Smooth muscle cell (in vitro differentiated cells): ENCODE measurements at regions not wholly inside any gene's neighbourhood (a gene's known extent, or its start where the extent isn't known, plus 50 kb on each side); places are given as distances from the start of the nearest gene placed in this dataset.

Source experiments
- DNase-seq: peaks from one replicate; lab custom pipeline; 2025; ENCODE audit not compliant: unreplicated experiment; lab: John Stamatoyannopoulos, UW
- H2AFZ ChIP-seq: fragments of 200-600 bp; sonication (generic); 2 replicates; pipeline ENCODE4 v1.6.0; 2016; ENCODE audit warnings: antibody characterized with exemption, low read depth, mild to moderate bottlenecking
- H3F3A ChIP-seq: fragments of 200-600 bp; sonication (generic); 2 replicates; pipeline ENCODE4 v1.6.0; 2017; ENCODE audit warnings: antibody characterized with exemption, low read depth
- H3K27ac ChIP-seq: fragments of 200-600 bp; sonication (generic); 2 replicates; pipeline ENCODE4 v1.5.1; 2016; ENCODE audit warnings: low read depth, mild to moderate bottlenecking
- H3K27me3 ChIP-seq: fragments of 200-600 bp; sonication (generic); 2 replicates; pipeline ENCODE4 v1.6.1; 2016; ENCODE audit warnings: low read depth, mild to moderate bottlenecking
- H3K36me3 ChIP-seq: fragments of 200-600 bp; sonication (generic); 2 replicates; pipeline ENCODE4 v1.5.1; 2016; ENCODE audit warnings: low read depth
- H3K4me1 ChIP-seq: fragments of 200-600 bp; sonication (generic); 2 replicates; pipeline ENCODE4 v1.5.1; 2016; ENCODE audit warnings: low read depth
- H3K4me2 ChIP-seq: fragments of 200-600 bp; sonication (generic); 2 replicates; pipeline ENCODE4 v1.6.0; 2016; ENCODE audit warnings: mild to moderate bottlenecking
- H3K4me3 ChIP-seq: fragments of 200-600 bp; sonication (generic); 2 replicates; pipeline ENCODE4 v1.5.1; 2016; ENCODE audit warnings: mild to moderate bottlenecking
- H3K79me2 ChIP-seq: fragments of 200-600 bp; sonication (generic); 2 replicates; pipeline ENCODE4 v1.6.0; 2016; ENCODE audit warnings: low read depth, mild to moderate bottlenecking
- H3K9ac ChIP-seq: fragments of 200-600 bp; sonication (generic); 2 replicates; pipeline ENCODE4 v1.6.0; 2016; ENCODE audit warnings: low read depth
- H3K9me3 ChIP-seq: fragments of 200-600 bp; sonication (generic); replicated peaks from 2 replicates; pipeline ENCODE4 v1.5.1; 2016; ENCODE audit warnings: low read depth
- H4K20me1 ChIP-seq: fragments of 200-600 bp; sonication (generic); 2 replicates; pipeline ENCODE4 v1.6.0; 2016; ENCODE audit warnings: low read depth
- WGBS: methylation state at CpG from one replicate; pipeline ENCODE4 v1.1.7; 2016; ENCODE audit warnings: low lambda C conversion rate; 5-methylcytosine and 5-hydroxymethylcytosine counted together
- TF ChIP-seq, protein P1 (sequence below): fragments of 200-600 bp; sonication (generic); IDR thresholded peaks from 2 replicates; pipeline ENCODE4 v1.5.1; 2017; ENCODE audit warnings: borderline replicate concordance, mild to moderate bottlenecking, antibody characterized with exemption; ENCODE audit not compliant: insufficient read depth, poor library complexity, severe bottlenecking

DNA sequence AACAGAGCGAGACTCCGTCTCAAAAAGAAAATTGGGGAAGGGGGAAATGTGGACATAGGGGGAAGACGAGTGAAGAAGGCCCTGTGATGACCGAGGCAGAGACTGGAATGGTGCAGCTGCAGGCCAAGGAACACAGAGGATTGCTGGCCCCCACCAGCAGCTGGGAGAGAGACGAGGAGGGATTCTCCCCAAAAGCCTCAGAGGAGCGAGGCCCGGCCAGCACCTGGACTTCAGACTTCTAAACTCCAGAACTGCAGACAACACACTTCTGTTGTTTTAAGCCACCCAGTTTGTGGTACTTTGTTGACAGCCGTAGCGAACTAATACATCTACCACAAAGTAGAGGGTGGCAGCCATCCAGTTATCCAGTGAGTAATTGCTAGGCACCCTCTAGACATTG, 124.6 kb downstream of the ATPSCKMT start:
- Histone ChIP-seq H2AFZ (no peak overlapping the region), H3K4me3 (no peak overlapping the region), H3K36me3 (no peaks in the 10 kb centered on the region), H4K20me1 (no peaks in the 10 kb centered on the region), H3K27me3 (no peaks in the 10 kb centered on the region), H3K9me3 (no peaks in the 10 kb centered on the region), H3K4me2 (no peak overlapping the region), H3K27ac (no peak overlapping the region), H3F3A (no peaks in the 10 kb centered on the region), H3K9ac (no peak overlapping the region), H3K79me2 (no peaks in the 10 kb centered on the region), H3K4me1 (no peaks in the 10 kb centered on the region)
- DNase-seq = no peak
- WGBS = 94% methylated on average over 9 of the region's 9 CpGs
- TF ChIP-seq, protein P1, sequence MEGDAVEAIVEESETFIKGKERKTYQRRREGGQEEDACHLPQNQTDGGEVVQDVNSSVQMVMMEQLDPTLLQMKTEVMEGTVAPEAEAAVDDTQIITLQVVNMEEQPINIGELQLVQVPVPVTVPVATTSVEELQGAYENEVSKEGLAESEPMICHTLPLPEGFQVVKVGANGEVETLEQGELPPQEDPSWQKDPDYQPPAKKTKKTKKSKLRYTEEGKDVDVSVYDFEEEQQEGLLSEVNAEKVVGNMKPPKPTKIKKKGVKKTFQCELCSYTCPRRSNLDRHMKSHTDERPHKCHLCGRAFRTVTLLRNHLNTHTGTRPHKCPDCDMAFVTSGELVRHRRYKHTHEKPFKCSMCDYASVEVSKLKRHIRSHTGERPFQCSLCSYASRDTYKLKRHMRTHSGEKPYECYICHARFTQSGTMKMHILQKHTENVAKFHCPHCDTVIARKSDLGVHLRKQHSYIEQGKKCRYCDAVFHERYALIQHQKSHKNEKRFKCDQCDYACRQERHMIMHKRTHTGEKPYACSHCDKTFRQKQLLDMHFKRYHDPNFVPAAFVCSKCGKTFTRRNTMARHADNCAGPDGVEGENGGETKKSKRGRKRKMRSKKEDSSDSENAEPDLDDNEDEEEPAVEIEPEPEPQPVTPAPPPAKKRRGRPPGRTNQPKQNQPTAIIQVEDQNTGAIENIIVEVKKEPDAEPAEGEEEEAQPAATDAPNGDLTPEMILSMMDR = no peak

DNA sequence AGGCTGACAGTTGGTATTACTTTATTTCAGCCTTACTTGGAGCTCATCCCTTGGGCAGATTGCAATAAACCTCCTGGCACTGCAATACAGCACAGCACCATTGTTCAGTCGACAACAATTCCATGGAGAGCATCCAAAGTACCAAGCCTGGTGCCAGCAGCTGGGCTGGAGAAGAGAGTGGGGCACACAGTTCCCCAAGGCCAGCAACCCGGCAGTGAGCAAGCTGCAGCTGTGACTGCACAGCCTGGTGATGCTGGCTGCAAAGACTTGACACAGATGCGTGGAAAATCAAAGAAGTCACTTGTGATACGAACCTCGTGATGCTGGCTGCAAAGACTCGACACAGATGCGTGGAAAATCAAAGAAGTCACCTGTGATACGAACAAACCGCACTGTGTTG, 125.4 kb downstream of the ATPSCKMT start:
- no peak overlapping the region for H3K4me3 ChIP-seq
- no peaks in the 10 kb centered on the region for H3K9me3 ChIP-seq
- H3K4me2 ChIP-seq = no peak overlapping the region
- no peak for DNase-seq
- TF ChIP-seq, protein P1 = no peak
- no peak overlapping the region for H2AFZ ChIP-seq
- no peak overlapping the region for H3K27ac ChIP-seq
- 97% methylated on average over 9 of the region's 9 CpGs for WGBS
- no peaks in the 10 kb centered on the region for H3K79me2 ChIP-seq
- no peaks in the 10 kb centered on the region for H4K20me1 ChIP-seq
- H3K4me1 ChIP-seq = no peaks in the 10 kb centered on the region
- no peak overlapping the region for H3K9ac ChIP-seq
- no peaks in the 10 kb centered on the region for H3K27me3 ChIP-seq
- H3F3A ChIP-seq = no peaks in the 10 kb centered on the region
- no peaks in the 10 kb centered on the region for H3K36me3 ChIP-seq

DNA sequence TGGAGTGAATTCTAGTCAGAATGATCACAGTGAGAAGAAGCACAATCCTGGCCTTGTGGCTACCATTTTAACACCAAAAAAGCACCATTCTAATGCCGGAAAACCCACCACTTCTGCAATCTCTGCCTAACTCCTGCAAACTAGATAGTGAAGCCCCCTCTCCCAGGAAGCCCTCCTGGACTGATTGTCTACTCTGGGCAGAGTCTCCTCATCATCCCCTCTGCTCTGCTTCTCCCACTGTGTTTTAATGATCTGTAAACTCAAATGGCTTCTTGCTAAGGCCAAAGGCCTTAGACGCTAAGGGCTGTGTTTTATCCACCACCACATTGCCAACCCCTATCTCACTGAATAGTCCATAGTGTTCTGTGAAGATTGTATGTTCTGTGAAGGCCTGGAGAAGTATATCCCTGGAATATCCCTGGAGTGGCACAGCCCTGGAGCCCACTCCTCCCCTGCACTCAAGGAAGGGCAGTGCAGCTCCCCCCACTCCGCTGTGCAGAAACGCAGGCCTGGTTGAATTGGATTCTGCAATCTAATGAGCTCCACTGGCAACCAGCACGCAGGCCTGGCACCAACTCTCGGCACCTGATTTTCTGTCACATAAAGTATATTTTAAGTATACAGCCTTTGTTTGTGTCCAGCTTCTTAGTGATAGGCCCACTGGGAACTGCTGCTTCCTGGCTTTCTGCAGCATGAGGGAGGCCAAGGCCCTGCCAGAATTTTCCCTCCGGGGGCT, 126.3 kb downstream of the ATPSCKMT start:
- no peaks in the 10 kb centered on the region for H3K79me2 ChIP-seq
- H3K4me1 ChIP-seq = no peaks in the 10 kb centered on the region
- no peak overlapping the region for H3K4me3 ChIP-seq
- no peak overlapping the region for H3K27ac ChIP-seq
- H3K9me3 ChIP-seq = no peaks in the 10 kb centered on the region
- H3K36me3 ChIP-seq = no peaks in the 10 kb centered on the region
- no peak overlapping the region for H2AFZ ChIP-seq
- TF ChIP-seq, protein P1 = no peak
- no peaks in the 10 kb centered on the region for H3F3A ChIP-seq
- no peaks in the 10 kb centered on the region for H4K20me1 ChIP-seq
- no peak for DNase-seq
- no peak overlapping the region for H3K9ac ChIP-seq
- no peaks in the 10 kb centered on the region for H3K27me3 ChIP-seq
- no peak overlapping the region for H3K4me2 ChIP-seq
- 90% methylated on average over 7 of the region's 7 CpGs for WGBS
